GM21447 (cell line): ENCODE measurements at regions not wholly inside any gene's neighbourhood (a gene's known extent, or its start where the extent isn't known, plus 50 kb on each side); places are given as distances from the start of the nearest gene placed in this dataset.
"Not testable (repeated sequence)": the region's sequence is repeated elsewhere in the genome, so short reads cannot be mapped to it uniquely, and the experiment has no call there.

ENCODE experiments used
- ATAC-seq: cut with Tn5 transposase; IDR thresholded peaks from one replicate; pipeline ENCODE4 v1.9.1; 2021; ENCODE audit not compliant: unreplicated experiment

- ATAC-seq: no peak
Observed at GRCh38 chr2:84057917-84058560, 401.0 kb downstream of the SUCLG1 start.

- ATAC-seq: no peak
Observed at GRCh38 chr2:84055816-84056215, 403.3 kb downstream of the SUCLG1 start.

GRCh38 chr2:84054577-84054976 is 404.5 kb downstream of the SUCLG1 start:
- ATAC-seq: not testable (repeated sequence)

GRCh38 chr2:84052913-84053312 is 406.2 kb downstream of the SUCLG1 start:
- ATAC-seq: no peak

- no peak for ATAC-seq
Observed at GRCh38 chr2:84052043-84052442, 407.0 kb downstream of the SUCLG1 start.

- no peak for ATAC-seq
Observed at GRCh38 chr2:84048964-84049363, 410.1 kb downstream of the SUCLG1 start.

- ATAC-seq: no peak
Observed at GRCh38 chr2:84041506-84041905, 417.6 kb downstream of the SUCLG1 start.

- ATAC-seq: no peak
Observed at GRCh38 chr2:84040281-84040680, 418.8 kb downstream of the SUCLG1 start.

GRCh38 chr2:84038866-84039265 is 420.2 kb downstream of the SUCLG1 start:
- ATAC-seq: no peak

- ATAC-seq: no peak
Observed at GRCh38 chr2:84033347-84033974, 425.6 kb downstream of the SUCLG1 start.

GRCh38 chr2:84031312-84032050 is 427.6 kb downstream of the SUCLG1 start:
- no peak for ATAC-seq

- no peak for ATAC-seq
Observed at GRCh38 chr2:84029903-84030575, 429.0 kb downstream of the SUCLG1 start.

- ATAC-seq: no peak
Observed at GRCh38 chr2:84026818-84027217, 432.3 kb downstream of the SUCLG1 start.

GRCh38 chr2:84022810-84023431 is 436.2 kb downstream of the SUCLG1 start:
- no peak for ATAC-seq

GRCh38 chr2:84017010-84017409 is 442.1 kb downstream of the SUCLG1 start:
- no peak for ATAC-seq

- ATAC-seq: no peak
Observed at GRCh38 chr2:84016183-84016582, 442.9 kb downstream of the SUCLG1 start.

GRCh38 chr2:83997889-83998288 is 461.2 kb downstream of the SUCLG1 start:
- ATAC-seq: no peak

- ATAC-seq: no peak
Observed at GRCh38 chr2:83994633-83995179, 464.4 kb downstream of the SUCLG1 start.

GRCh38 chr2:83993873-83994632 is 465.0 kb downstream of the SUCLG1 start:
- no peak for ATAC-seq

GRCh38 chr2:83991992-83992391 is 467.1 kb downstream of the SUCLG1 start:
- no peak for ATAC-seq
